ENCODE measurements at regions not wholly inside any gene's neighbourhood (a gene's known extent, or its start where the extent isn't known, plus 50 kb on each side); places are given as distances from the start of the nearest gene placed in this dataset.
A peak's percentile ranks its signal among the peaks of the same experiment; 100 is the strongest.

GRCh38 chr9:134252084-134252830 is 74.0 kb upstream of the RXRA start:
- no peak overlapping the region for H3K4me3 ChIP-seq (ENCODE audit: extremely low read depth in 1 of 4, insufficient read depth in 2 of 4, low read depth in 3 of 4, low read length in 4 of 4)
- H2AFZ ChIP-seq (ENCODE audit: low read length), result no peak overlapping the region
- no peak overlapping the region for H2AK5ac ChIP-seq (ENCODE audit: low read depth, low read length)
- DNase-seq (ENCODE audit: low read depth in 1 of 2, low spot score in 2 of 2), result no peak
- H3K56ac ChIP-seq (replicated peaks; ENCODE audit: insufficient read length, low read depth, low read length), result no peak overlapping the region
- no peak overlapping the region for H3K18ac ChIP-seq (ENCODE audit: extremely low read depth, low read length)
- H3K27me3 ChIP-seq (replicated peaks in 1 of 4; ENCODE audit: control insufficient read depth in 3 of 4, extremely low read depth in 1 of 4, insufficient read depth in 3 of 4, low read length in 3 of 4), result no peaks in the 10 kb centered on the region
- H3K4me2 ChIP-seq (ENCODE audit: insufficient read depth in 1 of 2, low read depth in 2 of 2, low read length in 2 of 2), result no peak overlapping the region
- no peak overlapping the region for H4K5ac ChIP-seq (ENCODE audit: insufficient read length, low read depth, low read length)
- H4K91ac ChIP-seq (replicated peaks; ENCODE audit: insufficient read length, low read length), result no peak overlapping the region
- no peak overlapping the region for H3K23ac ChIP-seq (ENCODE audit: insufficient read length)
- peaks cover 0 to 2% (median 0%) of the 10 kb centered on the region in 4 experiments; a peak in 1 of 7 replicates for H3K4me1 ChIP-seq (replicated peaks in 1 of 4; ENCODE audit: control insufficient read depth in 3 of 4, insufficient read depth in 4 of 4, low read length in 3 of 4)
- H3K4ac ChIP-seq (replicated peaks; ENCODE audit: insufficient read length, low read depth, low read length), result no peak overlapping the region
- no peaks in the 10 kb centered on the region for H3K36me3 ChIP-seq (ENCODE audit: control insufficient read depth in 2 of 4, insufficient read depth in 4 of 4, low read length in 3 of 4)
- no peak overlapping the region for H2BK15ac ChIP-seq (ENCODE audit: low read length)
- ChIA-PET POLR2A (ENCODE audit: partially characterized antibody) (no interaction called here), CTCF (ENCODE audit: partially characterized antibody) (interaction anchor here (0.6 kb wide), 1 partner anchor 21 kb away, joined by 3 read pairs; no protein-coding TSS in a partner anchor)
- H3K27ac ChIP-seq (ENCODE audit: low read depth, low read length), result no peak overlapping the region
- no peak for TF ChIP-seq POLR2AphosphoS5 (IDR thresholded peaks at IDR 0.05; ENCODE audit: low read depth, low read length)
- TF ChIP-seq JUND (IDR thresholded peaks at IDR 0.05; ENCODE audit: low read length), result no peak
- TF ChIP-seq RNF2 (IDR thresholded peaks at IDR 0.05; ENCODE audit: borderline replicate concordance, low read depth, low read length, missing control alignments, poor library complexity, severe bottlenecking), result no peak
- no peak for TF ChIP-seq SRF (IDR thresholded peaks at IDR 0.05; ENCODE audit: low read depth, low read length)
- TF ChIP-seq FOSL1 (IDR thresholded peaks at IDR 0.05; ENCODE audit: insufficient read depth, low read depth, low read length), result no peak
- no peak for TF ChIP-seq TEAD4 (IDR thresholded peaks at IDR 0.05; ENCODE audit: low read depth, low read length)
- TF ChIP-seq POU5F1 (IDR thresholded peaks at IDR 0.05; ENCODE audit: low read depth, low read length), result no peak
- TF ChIP-seq NRF1 (IDR thresholded peaks at IDR 0.05; ENCODE audit: low read depth, low read length), result no peak
- TF ChIP-seq CBX8 (IDR thresholded peaks at IDR 0.05; ENCODE audit: borderline replicate concordance, low read depth, low read length), result no peak
- H3K23me2 ChIP-seq (ENCODE audit: low read depth, low read length), result no peaks in the 10 kb centered on the region
- H3K14ac ChIP-seq (ENCODE audit: insufficient read length), result no peak overlapping the region
- H3K79me2 ChIP-seq (ENCODE audit: control insufficient read depth in 1 of 2, insufficient read depth in 2 of 2, low read length in 2 of 2), result no peaks in the 10 kb centered on the region
- H3K9ac ChIP-seq (replicated peaks in 1 of 4; ENCODE audit: extremely low read depth in 1 of 4, low read depth in 3 of 4, low read length in 3 of 4), result no peak overlapping the region
- H3K9me3 ChIP-seq (ENCODE audit: insufficient read depth in 2 of 2, low read depth in 1 of 2, low read length in 1 of 2), result peaks cover 5 to 7% of the 10 kb centered on the region in 2 experiments; a peak in 1 of 4 replicates
- 90% methylated on average over 19 of the region's 23 CpGs; no CpG with 5 or more reads in 1 of the 2 experiments for WGBS, 2 experiments (ENCODE audit: extremely low coverage in 1 of 2, insufficient coverage in 1 of 2, insufficient read length in 1 of 2, insufficient replicate concordance in 2 of 2, low coverage in 1 of 2, low lambda C conversion rate in 2 of 2, missing lambda C conversion rate in 1 of 2)
- no peak overlapping the region for H2BK120ac ChIP-seq (replicated peaks; ENCODE audit: low read depth, low read length)
- H4K8ac ChIP-seq (ENCODE audit: extremely low read depth, insufficient read depth, low read length), result 0 out of 2 replicates have a peak overlapping the region, but pooled peaks have one; percentile 35
- H4K20me1 ChIP-seq (replicated peaks in 1 of 2; ENCODE audit: control insufficient read depth in 1 of 2, insufficient read depth in 2 of 2, low read length in 2 of 2), result no peaks in the 10 kb centered on the region
- no peak overlapping the region for H2BK20ac ChIP-seq (ENCODE audit: low read length)
- no peak overlapping the region for H2BK12ac ChIP-seq (ENCODE audit: low read depth, low read length)
- no peak overlapping the region for H2BK5ac ChIP-seq (ENCODE audit: low read depth, low read length)
- no peak for FAIRE-seq
- H3K79me1 ChIP-seq (ENCODE audit: low read depth, low read length), result no peaks in the 10 kb centered on the region
